Stimulated activated CD4-positive, alpha-beta T cell treated with anti-CD3 and anti-CD28 coated beads, Interleukin-4, amount 100 ng/mL, for 1 hour (primary cell): ENCODE measurements at regions not wholly inside any gene's neighbourhood (a gene's known extent, or its start where the extent isn't known, plus 50 kb on each side); places are given as distances from the start of the nearest gene placed in this dataset.

ENCODE experiments used
- DNase-seq: peaks from one replicate; pipeline ENCODE4 v3.0.0-alpha.2; 2020

- DNase-seq: no peak
Measured at GRCh38 chr22:48096851-48097665, 1334.6 kb downstream of the TBC1D22A start.

- DNase-seq: no peak
Measured at GRCh38 chr22:48096411-48096810, 1334.0 kb downstream of the TBC1D22A start.

- no peak for DNase-seq
Measured at GRCh38 chr22:48093981-48094380, 1331.5 kb downstream of the TBC1D22A start.

- no peak for DNase-seq
Measured at GRCh38 chr22:48092866-48093265, 1330.4 kb downstream of the TBC1D22A start.

GRCh38 chr22:48091656-48092223 lies 1329.3 kb downstream of the TBC1D22A start:
- DNase-seq: no peak

- no peak for DNase-seq
Measured at GRCh38 chr22:48091060-48091650, 1328.7 kb downstream of the TBC1D22A start.

- no peak for DNase-seq
Measured at GRCh38 chr22:48090332-48090672, 1327.9 kb downstream of the TBC1D22A start.

- DNase-seq: no peak
Measured at GRCh38 chr22:48089601-48090331, 1327.3 kb downstream of the TBC1D22A start.

GRCh38 chr22:48088926-48089536 lies 1326.6 kb downstream of the TBC1D22A start:
- no peak for DNase-seq

GRCh38 chr22:48088251-48088650 lies 1325.8 kb downstream of the TBC1D22A start:
- no peak for DNase-seq

- DNase-seq: no peak
Measured at GRCh38 chr22:48085901-48086645, 1323.6 kb downstream of the TBC1D22A start.

GRCh38 chr22:48084729-48085050 lies 1322.2 kb downstream of the TBC1D22A start:
- no peak for DNase-seq

GRCh38 chr22:48084041-48084728 lies 1321.7 kb downstream of the TBC1D22A start:
- DNase-seq: no peak

- no peak for DNase-seq
Measured at GRCh38 chr22:48083502-48083901, 1321.1 kb downstream of the TBC1D22A start.

GRCh38 chr22:48082284-48082683 lies 1319.8 kb downstream of the TBC1D22A start:
- no peak for DNase-seq

GRCh38 chr22:48081281-48081680 lies 1318.8 kb downstream of the TBC1D22A start:
- DNase-seq: no peak

GRCh38 chr22:48080316-48081165 lies 1318.1 kb downstream of the TBC1D22A start:
- DNase-seq: no peak

- DNase-seq: no peak
Measured at GRCh38 chr22:48079505-48080290, 1317.2 kb downstream of the TBC1D22A start.

GRCh38 chr22:48078825-48079224 lies 1316.4 kb downstream of the TBC1D22A start:
- no peak for DNase-seq

GRCh38 chr22:48077699-48078098 lies 1315.2 kb downstream of the TBC1D22A start:
- no peak for DNase-seq
